GM19467 (cell line): ENCODE measurements at regions not wholly inside any gene's neighbourhood (a gene's known extent, or its start where the extent isn't known, plus 50 kb on each side); places are given as distances from the start of the nearest gene placed in this dataset.
"Not testable (repeated sequence)": the region's sequence is repeated elsewhere in the genome, so short reads cannot be mapped to it uniquely, and the experiment has no call there.

ENCODE experiments used
- ATAC-seq: cut with Tn5 transposase; IDR thresholded peaks from one replicate; pipeline ENCODE4 v1.9.1; 2021; ENCODE audit warnings: mild to moderate bottlenecking, moderate library complexity; ENCODE audit not compliant: unreplicated experiment

DNA sequence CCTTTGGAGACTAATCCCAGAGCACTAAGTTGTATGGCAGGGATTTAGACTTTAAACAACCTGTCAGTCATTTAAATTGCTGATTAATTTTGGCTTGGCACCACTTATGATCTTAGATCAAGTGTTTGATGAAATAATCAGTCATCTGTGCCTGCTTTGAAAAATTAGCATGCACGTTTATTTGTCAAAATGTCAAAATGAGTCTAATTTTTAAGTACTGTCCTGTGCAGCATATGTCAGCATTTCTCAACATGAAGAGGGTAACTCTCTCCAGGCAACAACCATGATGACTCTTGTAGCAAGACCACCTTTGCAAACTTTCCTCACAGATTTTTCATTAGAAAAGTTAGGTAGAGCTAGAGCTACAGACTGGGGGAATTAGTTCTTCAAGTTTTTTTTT, 155.7 kb upstream of the GJE1 start:
- no peak for ATAC-seq

DNA sequence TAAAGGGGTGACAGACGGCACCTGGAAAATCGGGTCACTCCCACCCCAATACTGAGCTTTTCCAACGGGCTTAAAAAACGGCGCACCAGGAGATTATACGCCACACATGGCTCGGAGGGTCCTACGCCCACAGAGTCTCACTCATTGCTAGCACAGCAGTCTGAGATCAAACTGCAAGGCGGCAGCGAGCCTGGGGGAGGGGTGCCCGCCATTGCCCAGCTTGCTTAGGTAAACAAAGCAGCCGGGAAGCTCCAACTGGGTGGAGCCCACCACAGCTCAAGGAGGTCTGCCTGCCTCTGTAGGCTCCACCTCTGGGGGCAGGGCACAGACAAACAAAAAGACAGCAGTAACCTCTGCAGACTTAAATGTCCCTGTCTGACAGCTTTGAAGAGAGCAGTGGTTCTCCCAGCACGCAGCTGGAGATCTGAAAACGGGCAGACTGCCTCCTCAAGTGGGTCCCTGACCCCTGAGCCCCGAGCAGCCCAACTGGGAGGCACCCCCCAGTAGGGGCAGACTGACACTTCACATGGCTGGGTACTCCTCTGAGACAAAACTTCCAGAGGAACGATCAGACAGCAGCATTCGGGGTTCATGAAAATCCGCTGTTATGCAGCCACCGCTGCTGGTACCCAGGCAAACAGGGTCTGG, 162.8 kb upstream of the GJE1 start:
- not testable (repeated sequence) for ATAC-seq

DNA sequence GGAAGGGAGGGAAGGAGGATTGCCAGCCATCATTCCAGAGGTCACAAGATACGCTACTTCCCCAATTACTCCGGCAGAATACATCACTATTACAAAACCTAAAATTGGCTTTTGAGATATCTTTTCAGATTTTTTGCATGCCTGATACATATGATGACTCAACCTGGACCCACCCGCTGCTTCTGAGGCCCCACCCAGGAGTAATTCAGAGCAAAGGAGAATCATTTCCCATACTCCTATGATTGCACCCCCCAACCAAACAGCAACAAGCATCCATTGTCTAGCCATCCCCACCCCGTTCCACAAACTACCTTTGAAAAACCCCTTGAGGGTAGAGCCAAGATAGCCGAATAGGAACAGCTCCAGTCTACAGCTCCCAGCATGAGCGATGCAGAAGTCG, 163.5 kb upstream of the GJE1 start:
- ATAC-seq, result no peak

DNA sequence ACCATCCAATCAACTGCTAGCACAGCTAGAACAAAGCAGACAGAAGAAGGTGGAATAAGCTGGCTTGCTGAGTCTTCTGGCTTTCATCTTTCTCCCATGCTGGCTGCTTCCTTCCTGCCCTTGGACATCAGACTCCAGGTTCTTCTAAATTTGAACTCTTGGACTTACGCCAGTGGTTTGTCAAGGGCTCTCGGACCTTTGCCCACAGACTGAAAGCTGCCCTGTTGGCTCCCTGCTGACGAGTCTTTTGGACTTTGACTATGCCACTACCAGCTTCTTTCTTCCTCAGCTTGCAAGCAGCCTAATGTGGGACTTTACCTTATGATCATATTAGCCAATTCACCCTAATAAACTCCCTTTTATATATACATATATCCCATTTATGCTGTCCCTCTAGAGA, 164.1 kb upstream of the GJE1 start:
- no peak for ATAC-seq

DNA sequence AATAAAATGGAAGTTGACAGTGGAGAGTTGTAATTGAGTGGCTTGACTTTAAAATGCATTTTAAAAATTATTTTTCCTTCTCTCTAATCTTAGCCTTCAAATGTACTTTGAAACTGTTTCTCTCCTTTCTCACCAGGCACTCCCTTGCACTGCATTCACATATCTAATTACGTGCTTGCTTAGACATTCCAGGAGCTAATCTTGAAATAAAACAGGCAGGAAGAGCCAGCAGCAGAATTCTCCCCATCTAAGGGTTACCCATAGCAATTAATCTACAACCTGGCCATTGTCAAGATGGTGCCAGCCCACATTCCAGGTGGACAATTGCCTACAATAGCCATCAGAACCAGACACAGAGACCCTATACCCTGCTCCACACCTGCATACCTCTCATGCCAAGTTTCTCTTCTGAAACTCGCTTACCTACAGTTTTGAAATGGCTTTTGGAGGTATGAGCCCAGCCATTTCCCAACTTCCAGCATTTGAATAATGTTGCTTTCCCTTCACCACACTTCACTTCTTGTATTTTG, 167.6 kb upstream of the GJE1 start:
- no peak for ATAC-seq

DNA sequence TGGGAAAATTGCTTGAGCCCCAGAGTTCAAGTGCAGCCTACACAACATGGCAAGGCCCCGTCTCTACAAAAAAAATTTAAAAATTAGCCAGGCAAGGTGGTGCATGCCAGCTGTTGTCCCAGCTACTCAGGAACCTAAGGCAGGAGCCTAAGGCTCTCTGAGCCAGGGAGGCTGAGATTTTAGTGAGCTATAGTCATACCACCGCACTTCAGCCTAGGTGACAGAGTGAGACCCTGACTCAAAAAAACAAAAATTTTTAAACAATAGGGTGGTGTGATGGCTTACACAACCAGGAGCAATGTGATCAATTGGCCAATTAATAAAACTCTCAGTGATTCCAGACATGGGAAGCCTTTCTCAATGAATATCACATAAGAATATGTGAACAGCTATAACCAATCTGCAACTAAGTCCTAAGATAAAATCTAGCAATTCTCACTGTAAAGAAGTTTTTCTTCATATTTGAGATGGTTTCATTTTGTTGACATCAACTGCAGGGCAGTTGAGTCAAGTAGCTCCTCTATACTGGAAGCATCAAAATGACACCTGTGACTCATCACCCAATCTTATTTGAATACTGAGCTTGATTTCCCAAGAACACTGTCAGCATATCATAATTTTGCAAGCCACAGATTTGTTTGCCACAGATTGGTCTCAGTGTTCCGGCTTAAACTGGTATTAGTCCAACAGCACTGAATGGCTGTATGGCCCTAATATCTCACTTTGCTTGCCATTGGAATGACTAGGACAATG, 169.0 kb upstream of the GJE1 start:
- no peak for ATAC-seq

DNA sequence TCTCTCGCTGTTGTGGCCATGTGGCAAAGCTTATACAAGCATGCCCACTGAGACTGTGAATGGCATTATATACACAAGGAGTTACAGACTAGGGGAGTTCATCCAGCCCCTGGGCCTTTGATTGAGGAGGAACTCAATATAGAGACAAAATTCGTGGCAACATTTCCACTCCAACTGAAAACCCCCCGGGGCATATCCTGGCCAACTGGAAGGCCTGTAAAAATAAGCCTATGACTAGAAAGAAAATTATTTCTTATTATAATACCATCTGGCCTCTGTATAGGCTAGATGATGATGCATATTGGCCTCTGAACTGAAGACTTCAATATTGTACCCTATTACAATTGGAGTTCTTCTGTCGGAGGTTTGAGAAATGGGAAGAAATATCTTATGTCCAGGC, 175.5 kb upstream of the GJE1 start:
- no peak for ATAC-seq

DNA sequence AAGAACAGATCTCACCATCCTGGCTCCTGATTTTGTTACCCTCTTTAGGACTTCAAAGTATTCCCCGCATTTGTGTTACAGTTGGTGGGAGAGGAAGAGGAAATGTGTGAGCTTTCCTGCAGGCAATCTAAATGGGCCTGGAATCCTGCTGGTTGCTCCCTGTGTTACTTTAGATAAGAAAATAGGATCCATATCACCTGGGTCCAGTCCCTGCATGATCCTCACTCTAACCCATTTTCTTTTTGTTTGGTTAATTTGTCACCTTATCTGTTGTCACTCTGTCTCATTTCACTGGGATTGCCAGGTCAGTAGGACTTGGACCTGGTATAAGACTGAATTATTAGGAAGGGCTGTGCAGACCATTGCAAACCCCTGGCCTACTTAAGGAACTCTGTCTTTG, 175.9 kb upstream of the GJE1 start:
- no peak for ATAC-seq

DNA sequence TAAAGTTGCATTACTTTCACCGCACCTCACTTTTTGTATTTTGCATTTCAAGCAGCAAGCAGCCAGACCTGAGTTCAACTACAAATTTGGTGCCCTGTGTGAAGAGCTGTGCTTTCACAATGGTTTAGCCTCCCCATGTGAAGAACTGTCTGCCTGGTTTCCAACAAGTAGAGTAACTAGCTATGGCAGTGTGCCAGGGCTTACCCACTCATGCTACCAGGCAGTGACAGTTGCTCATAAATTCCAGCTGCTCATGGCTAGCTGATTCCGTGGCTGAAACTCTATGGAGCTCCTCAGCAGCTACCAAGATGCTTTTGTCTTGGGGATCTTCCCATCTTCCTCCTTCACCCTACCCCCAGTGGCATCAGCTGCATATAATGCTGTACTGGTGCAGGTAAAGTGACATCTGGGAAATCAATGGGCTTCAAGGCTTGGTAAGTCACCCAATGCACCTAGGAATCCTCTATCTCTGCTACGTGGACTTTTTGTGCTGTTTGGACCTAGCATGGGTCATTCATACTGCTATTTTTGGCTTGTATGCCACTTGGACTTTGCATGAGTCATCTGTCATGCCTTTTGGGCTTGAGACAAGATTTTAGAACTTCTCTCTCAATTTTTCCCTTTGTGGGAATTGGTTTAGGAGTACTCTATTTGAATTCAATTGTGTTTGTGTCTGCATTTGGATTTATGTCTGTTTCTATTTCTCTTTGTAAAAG, 176.5 kb upstream of the GJE1 start:
- no peak for ATAC-seq

DNA sequence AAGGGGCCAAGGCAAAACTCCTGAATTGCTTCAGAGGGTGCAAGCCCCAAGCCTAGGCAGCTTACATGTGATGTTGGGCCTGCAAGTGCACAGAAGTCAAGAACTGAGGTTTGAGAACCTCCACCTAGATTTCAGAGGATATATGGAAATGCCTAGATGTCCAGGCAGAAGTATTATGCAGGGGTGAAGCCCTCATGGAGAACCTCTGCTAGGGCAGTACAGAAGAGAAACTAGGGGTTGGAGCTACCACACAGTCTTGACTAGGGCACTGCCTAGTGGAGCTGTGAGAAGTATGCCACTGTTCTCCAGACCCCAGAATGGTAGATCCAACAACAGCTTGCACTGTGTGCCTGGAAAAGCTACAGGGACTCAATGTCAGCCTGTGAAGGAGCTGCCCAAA, 179.7 kb upstream of the GJE1 start:
- ATAC-seq, result no peak

DNA sequence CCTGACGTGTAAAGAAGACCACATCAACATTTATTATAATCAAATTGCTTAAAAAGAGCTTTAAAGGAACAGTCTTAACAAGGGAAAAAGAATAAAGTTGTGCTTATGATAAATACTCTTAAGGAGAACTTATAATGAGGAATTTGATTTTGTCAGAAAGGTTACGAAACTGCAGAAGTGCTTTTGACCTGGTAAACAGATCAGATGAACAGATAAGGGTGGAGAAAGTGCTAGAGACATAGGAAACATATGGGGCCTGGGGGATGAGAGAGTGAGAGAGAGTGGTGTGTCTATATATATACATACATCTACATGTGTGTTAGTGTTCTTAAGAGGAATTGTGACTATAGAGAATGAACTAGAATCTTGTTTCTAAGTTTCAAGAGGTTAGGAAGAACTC, 186.2 kb upstream of the GJE1 start:
- ATAC-seq, result no peak

DNA sequence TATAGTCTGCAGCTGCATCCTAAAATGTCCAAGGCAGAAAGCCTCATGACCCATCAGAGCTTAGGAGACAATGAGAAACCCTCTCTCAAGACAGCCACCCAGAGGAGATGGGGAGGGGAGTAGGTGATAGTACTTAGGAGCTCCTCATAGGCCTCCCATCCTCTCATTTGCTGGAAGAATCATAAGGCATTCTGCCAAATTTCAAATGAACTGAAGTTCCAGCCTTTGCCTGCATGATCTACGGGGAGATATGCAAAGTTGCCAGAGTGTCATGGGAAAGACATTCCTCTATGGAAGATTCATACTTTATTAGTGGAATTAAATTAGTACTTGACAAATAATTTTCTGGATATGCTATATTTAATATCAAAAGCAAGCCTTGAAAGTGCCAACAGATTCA, 194.1 kb upstream of the GJE1 start:
- no peak for ATAC-seq

DNA sequence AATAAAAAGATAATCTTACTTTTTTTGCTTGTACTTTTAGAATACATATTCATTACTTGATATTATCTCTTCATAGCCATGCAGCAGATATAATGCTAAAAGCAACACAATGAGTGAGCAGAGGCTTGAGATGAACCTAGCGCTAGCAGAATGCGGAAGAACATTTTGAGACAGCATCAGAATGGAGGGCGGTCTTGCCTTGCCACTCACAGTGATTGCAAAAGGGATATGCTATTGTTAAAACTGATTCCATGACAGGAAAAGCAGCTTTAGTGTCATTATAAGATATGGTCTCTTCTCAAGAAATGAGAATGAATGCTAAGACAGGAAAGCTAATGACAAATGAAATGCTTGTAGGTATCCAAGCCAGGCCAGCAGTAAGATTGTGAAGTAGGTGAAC, 200.0 kb upstream of the GJE1 start:
- ATAC-seq, result no peak

DNA sequence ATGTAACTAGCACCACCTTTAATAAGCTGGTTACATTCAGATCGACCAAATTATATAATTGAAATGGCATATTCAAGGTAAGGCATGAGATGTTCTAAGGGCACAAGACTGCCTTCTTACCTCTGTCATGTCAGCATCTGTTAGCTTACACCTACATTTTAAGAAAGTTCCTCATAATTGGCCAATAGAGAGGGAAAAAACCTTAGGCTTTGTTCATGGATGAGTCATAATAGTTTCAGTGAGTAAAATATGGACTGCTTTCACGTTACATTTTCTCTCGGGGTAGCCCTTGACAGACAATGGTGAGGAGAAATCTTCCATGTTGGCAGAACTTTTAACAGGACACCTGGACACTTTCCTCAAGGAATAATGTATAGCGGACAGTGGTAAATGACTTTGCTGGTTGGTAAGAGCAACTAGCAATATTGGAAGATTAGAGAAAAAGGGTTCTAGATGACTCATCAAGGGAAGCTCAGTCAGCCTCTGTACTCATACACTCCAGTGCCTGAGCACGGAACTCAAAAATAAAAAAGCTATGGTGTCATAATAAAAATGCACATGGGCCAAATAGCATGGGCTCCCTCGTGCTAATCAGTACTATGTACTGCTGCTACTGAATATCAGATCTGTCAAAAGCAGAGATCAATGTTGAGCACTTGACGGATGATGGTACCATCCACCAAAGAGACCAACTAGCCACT, 206.4 kb upstream of the GJE1 start:
- not testable (repeated sequence) for ATAC-seq

DNA sequence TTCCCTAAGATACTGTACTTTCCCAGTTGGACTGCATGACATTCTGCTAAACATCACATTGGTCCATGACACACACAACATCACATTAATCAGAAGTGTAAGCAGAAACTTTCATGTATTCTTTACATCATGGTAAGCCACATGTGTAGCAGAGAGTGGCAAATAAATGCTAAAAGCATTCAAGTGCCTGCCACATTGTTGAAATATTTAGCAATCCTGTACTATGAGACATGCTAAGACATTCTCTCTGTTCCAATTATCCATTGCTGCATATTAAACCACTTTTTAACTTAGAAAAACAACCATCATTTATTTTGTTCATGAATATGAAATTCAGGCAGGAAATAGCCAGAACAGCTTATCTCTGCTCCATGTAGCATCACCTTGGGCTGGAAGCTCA, 207.7 kb upstream of the GJE1 start:
- ATAC-seq, result no peak

DNA sequence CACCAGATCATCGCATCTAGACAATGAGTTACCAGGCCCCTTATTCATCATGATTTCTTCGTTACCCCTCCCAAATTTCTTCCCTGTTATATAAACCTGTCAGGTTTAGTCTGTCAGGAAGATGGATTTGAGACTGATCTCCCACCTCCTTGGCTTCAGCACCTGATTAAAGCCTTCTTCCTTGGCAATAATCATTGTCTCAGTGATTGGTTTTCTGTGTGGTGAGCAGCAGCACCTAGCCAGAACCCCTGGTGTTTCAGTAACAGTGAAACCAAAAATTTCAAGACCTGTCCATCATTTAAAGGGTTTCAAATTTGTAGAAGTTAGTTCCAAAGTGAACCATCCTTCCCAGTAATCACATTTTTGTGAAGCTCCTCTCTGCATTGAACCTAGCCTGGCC, 209.8 kb upstream of the GJE1 start:
- no peak for ATAC-seq

DNA sequence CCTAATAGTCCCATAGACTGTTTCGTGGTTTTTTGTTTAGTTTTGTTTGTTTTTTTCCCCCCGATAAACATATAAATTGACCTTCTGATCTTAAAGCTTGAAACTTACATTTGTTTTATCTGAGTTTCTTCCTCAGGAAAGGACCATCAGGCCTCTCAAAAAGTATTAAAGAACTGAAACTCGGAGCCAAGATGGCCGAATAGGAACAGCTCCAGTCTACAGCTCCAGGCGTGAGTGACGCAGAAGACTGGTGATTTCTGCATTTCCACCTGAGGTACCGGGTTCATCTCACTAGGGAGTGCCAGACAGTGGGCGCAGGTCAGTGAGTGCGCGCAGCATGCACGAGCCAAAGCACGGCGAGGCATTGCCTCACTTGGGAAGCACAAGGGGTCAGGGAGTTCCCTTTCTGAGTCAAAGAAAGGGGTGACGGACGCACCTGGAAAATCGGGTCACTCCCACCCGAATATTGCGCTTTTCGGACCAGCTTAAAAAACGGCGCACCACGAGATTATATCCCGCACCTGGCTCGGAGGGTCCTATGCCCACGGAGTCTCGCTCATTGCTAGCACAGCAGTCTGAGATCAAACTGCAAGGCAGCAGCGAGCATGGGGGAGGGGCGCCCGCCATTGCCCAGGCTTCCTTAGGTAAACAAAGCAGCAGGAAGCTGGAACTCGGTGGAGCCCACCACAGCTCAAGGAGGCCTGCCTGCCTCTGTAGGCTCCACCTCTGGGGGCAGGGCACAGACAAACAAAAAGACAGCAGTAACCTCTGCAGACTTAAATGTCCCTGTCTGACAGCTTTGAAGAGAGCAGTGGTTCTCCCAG, 215.8 kb upstream of the GJE1 start:
- not testable (repeated sequence) for ATAC-seq

DNA sequence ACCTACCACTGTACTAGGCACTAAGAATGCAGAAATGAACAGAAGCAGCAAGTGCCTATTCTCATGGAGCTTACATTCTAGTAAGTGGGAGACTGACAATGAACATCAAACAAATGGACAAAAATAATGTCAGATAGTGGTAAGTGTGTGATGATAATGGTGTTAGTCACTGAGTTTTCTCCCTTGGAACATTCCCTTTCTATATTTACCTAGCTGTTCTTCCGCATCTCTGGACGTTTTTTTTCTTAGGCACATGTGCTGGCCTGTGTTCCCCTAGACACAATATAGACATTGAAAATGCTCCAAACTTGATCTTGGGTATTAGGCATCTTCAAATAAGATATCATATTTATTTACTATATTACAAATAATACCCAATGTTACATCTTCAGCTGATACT, 218.1 kb upstream of the GJE1 start:
- ATAC-seq, result no peak

DNA sequence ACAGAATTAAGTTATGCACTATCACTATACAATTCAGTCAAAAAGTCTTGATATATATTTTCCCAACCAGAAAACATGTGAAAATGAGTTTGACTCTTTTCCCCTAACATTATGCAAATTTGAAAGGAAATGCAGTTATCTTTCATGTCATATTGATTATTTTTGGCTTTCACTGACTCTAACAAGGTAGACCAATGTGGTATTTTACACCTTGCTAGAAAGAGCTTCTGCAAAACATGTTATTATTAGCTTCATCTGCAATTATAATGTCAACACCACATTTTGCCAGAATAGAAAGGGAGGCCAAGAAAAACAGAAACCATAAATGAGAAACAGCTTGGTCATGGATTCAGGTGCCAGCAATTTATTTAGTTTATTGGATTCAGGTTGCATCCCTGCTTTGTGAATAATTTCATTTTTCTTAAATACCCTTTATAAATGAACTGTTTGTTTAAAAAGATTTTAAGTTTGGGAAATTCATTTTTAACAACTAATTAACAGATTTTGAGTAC, 226.1 kb upstream of the GJE1 start:
- ATAC-seq, result no peak

DNA sequence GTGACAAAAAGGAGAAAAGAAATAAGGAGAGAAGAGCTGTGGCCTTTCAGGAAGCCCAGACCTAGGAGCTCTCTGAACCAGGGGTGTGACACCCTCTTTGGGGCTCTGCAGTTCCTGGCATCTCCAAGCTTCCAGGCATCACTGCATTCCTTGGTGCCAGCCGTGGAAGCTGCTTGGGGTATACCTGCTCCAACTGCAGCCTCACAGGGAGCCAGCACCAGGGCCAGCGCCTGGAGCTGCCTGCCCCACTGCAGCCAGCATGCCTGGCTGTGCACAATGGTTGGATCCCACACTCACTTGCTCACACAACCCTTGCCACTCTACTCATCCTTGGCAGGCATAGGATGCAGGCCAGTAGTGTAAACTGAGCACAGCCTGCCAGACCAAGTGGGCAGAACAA, 242.1 kb upstream of the GJE1 start:
- ATAC-seq, result no peak
